Thyroid gland (tissue), 4 donors: ENCODE measurements at regions not wholly inside any gene's neighbourhood (a gene's known extent, or its start where the extent isn't known, plus 50 kb on each side); places are given as distances from the start of the nearest gene placed in this dataset.

Experiments
- DNase-seq, 2 donors: peaks; one replicate each; pipeline ENCODE4 v3.0.0-alpha.2; 2019
- H3K27ac ChIP-seq, 3 donors: fragments of 200-600 bp; sonication (generic); 1 replicate in 2 of 3; 2 replicates in 1 of 3; pipeline ENCODE4 v1.5.1; 2016 to 2019; ENCODE audit warnings: mild to moderate bottlenecking in 1 of 3, moderate library complexity in 1 of 3
- H3K27me3 ChIP-seq: fragments of 200-600 bp; sonication (generic); one replicate; pipeline ENCODE4 v1.5.1; 2019
- H3K36me3 ChIP-seq, 2 donors: fragments of 200-600 bp; sonication (generic); one replicate each; pipeline ENCODE4 v1.5.1; 2016 to 2019
- H3K4me1 ChIP-seq, 2 donors: fragments of 200-600 bp; sonication (generic); one replicate each; pipeline ENCODE4 v1.5.1; 2017 to 2019
- H3K4me3 ChIP-seq, 3 donors: fragments of 200-600 bp; sonication (generic); replicated peaks in 1 of 3; 1 replicate in 2 of 3; 2 replicates in 1 of 3; pipeline ENCODE4 v1.5.1; 2016; ENCODE audit warnings: mild to moderate bottlenecking in 1 of 3
- H3K9me3 ChIP-seq: fragments of 200-600 bp; sonication (generic); one replicate; pipeline ENCODE4 v1.5.1; 2017
- POLR2A ChIP-seq, 2 donors: fragments of 450-650 bp; IDR thresholded peaks; one replicate each; pipeline ENCODE4 v1.6.1; 2017; ENCODE audit warnings: antibody characterized with exemption in 2 of 2, mild to moderate bottlenecking in 2 of 2, moderate library complexity in 1 of 2
- WGBS, 2 donors: methylation state at CpG; one replicate each; pipeline ENCODE4 v1.1.5; 2017; 5-methylcytosine and 5-hydroxymethylcytosine counted together
- intact Hi-C: fragments of 100-400 bp; cut with DNase I; formaldehyde crosslinking; loops from one replicate; pipeline ENCODE4 v1.15.1; 2023
- TF ChIP-seq, protein P1 (sequence below), 6 experiments: fragments of 200-600 bp in 3 of 6; fragments of 450-650 bp in 3 of 6; sonication (generic) in 3 of 6; IDR thresholded peaks; one replicate each; pipeline ENCODE4 v1.5.1; 2016 to 2019; ENCODE audit warnings: antibody characterized with exemption in 6 of 6, mild to moderate bottlenecking in 2 of 6, inconsistent platforms in 1 of 6, moderate library complexity in 1 of 6

DNA sequence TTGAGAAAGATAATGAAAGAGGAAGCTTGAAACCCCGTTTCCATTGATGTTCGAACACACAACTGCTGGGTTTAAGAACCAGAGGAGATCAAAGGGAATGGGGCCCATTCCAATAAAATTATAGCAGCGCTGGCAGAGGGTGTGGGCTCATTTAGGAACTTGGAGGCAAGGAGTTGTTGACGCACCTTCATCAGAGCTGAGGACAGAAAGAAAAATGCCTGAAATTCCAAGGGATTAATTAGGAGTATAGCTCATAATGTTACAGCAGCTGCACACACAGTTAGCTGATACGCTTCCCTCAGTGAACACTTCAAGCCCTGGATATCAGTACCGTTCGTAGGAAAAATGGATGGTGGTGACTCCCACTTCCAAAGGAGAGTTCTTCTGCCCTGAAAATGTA, 127.2 kb downstream of the AXIN2 start:
- H3K36me3 ChIP-seq: no peaks in the 10 kb centered on the region
- intact Hi-C loops: no loop called here
- TF ChIP-seq POLR2A (IDR thresholded peaks at IDR 0.05): no peak
- TF ChIP-seq, protein P1, sequence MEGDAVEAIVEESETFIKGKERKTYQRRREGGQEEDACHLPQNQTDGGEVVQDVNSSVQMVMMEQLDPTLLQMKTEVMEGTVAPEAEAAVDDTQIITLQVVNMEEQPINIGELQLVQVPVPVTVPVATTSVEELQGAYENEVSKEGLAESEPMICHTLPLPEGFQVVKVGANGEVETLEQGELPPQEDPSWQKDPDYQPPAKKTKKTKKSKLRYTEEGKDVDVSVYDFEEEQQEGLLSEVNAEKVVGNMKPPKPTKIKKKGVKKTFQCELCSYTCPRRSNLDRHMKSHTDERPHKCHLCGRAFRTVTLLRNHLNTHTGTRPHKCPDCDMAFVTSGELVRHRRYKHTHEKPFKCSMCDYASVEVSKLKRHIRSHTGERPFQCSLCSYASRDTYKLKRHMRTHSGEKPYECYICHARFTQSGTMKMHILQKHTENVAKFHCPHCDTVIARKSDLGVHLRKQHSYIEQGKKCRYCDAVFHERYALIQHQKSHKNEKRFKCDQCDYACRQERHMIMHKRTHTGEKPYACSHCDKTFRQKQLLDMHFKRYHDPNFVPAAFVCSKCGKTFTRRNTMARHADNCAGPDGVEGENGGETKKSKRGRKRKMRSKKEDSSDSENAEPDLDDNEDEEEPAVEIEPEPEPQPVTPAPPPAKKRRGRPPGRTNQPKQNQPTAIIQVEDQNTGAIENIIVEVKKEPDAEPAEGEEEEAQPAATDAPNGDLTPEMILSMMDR (IDR thresholded peaks at IDR 0.05): no peak
- no peak overlapping the region for H3K27ac ChIP-seq
- no peak for DNase-seq
- H3K27me3 ChIP-seq: no peaks in the 10 kb centered on the region
- H3K9me3 ChIP-seq: no peaks in the 10 kb centered on the region
- peaks cover 0 to 9% of the 10 kb centered on the region in 2 donors for H3K4me1 ChIP-seq
- WGBS, 2 donors: 87% methylated on average over 7 of the region's 7 CpGs
- no peak overlapping the region for H3K4me3 ChIP-seq

GRCh38 chr17:65433592-65433991, 127.9 kb downstream of the AXIN2 start:
- TF ChIP-seq, protein P1 (IDR thresholded peaks at IDR 0.05): no peak
- no peak for TF ChIP-seq POLR2A (IDR thresholded peaks at IDR 0.05)
- peaks cover 0 to 7% of the 10 kb centered on the region in 2 donors for H3K4me1 ChIP-seq
- 93 to 96% methylated on average over 4 of the region's 4 CpGs for WGBS, 2 donors

DNA sequence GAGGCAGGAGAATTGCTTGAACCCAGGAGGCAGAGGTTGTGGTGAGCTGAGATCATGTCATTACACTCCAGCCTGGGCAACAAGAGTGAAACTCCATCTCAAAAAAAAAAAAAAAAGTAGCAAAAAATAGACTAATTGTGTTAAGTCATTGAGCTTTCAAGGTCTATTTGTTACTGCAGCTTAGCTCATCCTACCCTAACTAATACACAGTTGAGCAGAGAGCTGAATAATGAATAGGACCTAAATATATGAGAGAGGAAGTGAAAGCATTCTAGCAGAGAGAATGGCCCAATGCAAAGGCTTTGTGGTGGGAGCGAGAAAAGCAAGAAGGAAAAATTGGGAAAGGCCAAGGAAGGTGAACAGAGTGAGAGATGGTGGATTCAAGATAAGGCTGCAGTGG, 128.3 kb downstream of the AXIN2 start:
- no peak for TF ChIP-seq POLR2A (IDR thresholded peaks at IDR 0.05)
- TF ChIP-seq, protein P1 (IDR thresholded peaks at IDR 0.05): no peak
- H3K4me3 ChIP-seq: no peak overlapping the region
- H3K27me3 ChIP-seq: no peaks in the 10 kb centered on the region
- DNase-seq: no peak
- no peak overlapping the region for H3K27ac ChIP-seq
- 92 to 100% methylated on average over 1 of the region's 1 CpG for WGBS, 2 donors
- intact Hi-C loops: no loop called here
- no peaks in the 10 kb centered on the region for H3K36me3 ChIP-seq
- H3K4me1 ChIP-seq: peaks cover 0 to 3% of the 10 kb centered on the region in 2 donors
- H3K9me3 ChIP-seq: no peaks in the 10 kb centered on the region

More at GRCh38 chr17:65433592-65433991, 127.9 kb downstream of the AXIN2 start:
- no peak overlapping the region for H3K27ac ChIP-seq
- H3K9me3 ChIP-seq: no peaks in the 10 kb centered on the region
- no peaks in the 10 kb centered on the region for H3K27me3 ChIP-seq
- no peak for DNase-seq
- no peak overlapping the region for H3K4me3 ChIP-seq
- H3K36me3 ChIP-seq: no peaks in the 10 kb centered on the region
- intact Hi-C loops: no loop called here

DNA sequence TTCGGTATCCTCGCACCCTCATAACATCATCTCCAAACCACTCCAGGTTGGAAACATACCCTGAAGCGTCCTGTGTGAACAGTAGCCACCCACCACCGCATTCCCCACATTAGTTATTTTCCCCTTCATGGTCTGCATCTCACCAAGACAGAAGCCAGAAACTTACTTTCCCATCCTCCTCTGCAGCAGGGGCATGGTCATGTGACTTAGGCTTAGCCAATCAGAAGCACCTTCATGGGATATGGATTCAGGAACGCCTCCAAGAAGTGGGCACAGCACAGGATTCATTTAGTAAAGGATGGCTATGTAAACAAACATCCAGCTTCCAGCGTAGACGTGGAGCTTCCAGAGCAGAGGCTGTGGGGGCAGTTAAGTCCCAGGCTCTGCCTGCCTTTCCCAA, 130.3 kb downstream of the AXIN2 start:
- no peaks in the 10 kb centered on the region for H3K4me1 ChIP-seq
- TF ChIP-seq, protein P1 (IDR thresholded peaks at IDR 0.05): no peak
- TF ChIP-seq POLR2A (IDR thresholded peaks at IDR 0.05): no peak
- H3K27ac ChIP-seq: no peak overlapping the region
- H3K9me3 ChIP-seq: no peaks in the 10 kb centered on the region
- no peaks in the 10 kb centered on the region for H3K36me3 ChIP-seq
- 86% methylated on average over 7 of the region's 7 CpGs for WGBS, 2 donors
- no peak overlapping the region for H3K4me3 ChIP-seq
- H3K27me3 ChIP-seq: no peaks in the 10 kb centered on the region
- intact Hi-C loops: no loop called here
- DNase-seq: no peak

DNA sequence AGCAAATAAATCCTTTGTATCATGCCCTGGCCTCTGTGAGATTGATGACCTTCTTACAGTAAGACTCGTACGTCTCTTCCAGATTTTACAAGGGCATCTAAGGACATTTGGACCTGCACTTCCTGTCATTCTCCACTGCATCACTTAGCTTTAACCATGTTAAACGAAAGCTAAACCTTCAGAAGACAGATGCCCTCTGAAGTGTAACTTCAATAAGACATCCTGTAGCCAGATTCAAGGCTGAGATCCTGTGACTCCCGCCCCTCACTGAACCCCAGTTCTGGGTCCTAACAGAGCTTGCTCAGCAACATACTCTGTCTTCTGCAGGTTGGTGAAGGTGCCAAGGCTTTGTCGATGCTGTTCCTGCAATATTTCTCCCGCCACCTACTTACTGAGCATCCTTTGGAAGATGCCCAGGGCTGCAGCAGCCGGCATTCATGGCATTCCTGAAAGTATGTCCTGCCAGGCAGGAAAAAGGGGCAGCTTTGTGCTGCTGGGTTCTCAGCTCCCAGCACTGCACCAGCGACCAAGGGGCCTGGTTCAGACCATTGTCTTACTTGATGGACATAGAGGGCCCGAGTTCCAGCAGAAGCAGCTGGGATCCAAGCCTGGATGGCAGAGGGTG, 131.1 kb downstream of the AXIN2 start:
- Histone ChIP-seq H3K27ac (no peak overlapping the region), H3K9me3 (no peaks in the 10 kb centered on the region), H3K4me3 (no peak overlapping the region), H3K27me3 (no peaks in the 10 kb centered on the region), H3K36me3 (no peaks in the 10 kb centered on the region), H3K4me1 (no peaks in the 10 kb centered on the region)
- no peak for DNase-seq
- 75 to 76% methylated on average over 7 to 9 of the region's 9 CpGs for WGBS, 2 donors
- no peak for TF ChIP-seq POLR2A (IDR thresholded peaks at IDR 0.05)
- TF ChIP-seq, protein P1 (IDR thresholded peaks at IDR 0.05): no peak
- intact Hi-C loops: no loop called here
